SH-SY5Y (cell line): ENCODE measurements at regions not wholly inside any gene's neighbourhood (a gene's known extent, or its start where the extent isn't known, plus 50 kb on each side); places are given as distances from the start of the nearest gene placed in this dataset.

Source experiments
- GATA2 ChIP-seq: IDR thresholded peaks from 2 replicates; pipeline ENCODE4 v1.6.1; 2011; ENCODE audit warnings: mild to moderate bottlenecking, low read depth, low read length
- GATA3 ChIP-seq: IDR thresholded peaks from 2 replicates; pipeline ENCODE4 v1.6.1; 2011; ENCODE audit warnings: low read depth, mild to moderate bottlenecking, low read length, moderate library complexity

DNA sequence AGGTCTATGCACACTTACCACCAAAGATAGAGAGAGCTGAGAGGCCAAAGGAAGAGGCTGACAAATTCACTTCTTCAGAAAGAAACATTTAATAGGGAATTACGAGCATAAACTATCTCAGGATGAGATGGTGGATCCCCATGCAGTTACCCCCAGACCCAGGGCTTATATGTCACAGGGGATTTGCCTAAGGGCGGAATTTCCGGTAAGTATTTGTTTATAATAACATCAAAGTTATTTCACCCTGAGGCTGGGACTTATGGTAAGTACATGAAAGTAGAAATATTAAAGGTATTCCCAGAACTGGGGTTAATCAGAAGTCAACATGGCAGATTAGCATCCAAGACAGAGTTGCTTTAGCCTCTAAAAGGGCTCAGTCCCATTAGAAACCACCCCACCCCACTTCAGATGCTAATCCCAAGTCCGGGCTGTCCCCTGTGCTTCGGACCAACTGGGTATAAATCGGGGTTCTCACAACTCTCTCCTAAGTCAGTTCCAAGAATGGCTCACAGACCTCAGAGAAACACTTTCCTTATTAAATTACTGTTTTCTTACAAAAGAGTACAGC, 247.4 kb upstream of the ZP4 start:
- TF ChIP-seq GATA3 (no peak), GATA2 (no peak)
